Neural progenitor cell (in vitro differentiated cells): ENCODE measurements at regions not wholly inside any gene's neighbourhood (a gene's known extent, or its start where the extent isn't known, plus 50 kb on each side); places are given as distances from the start of the nearest gene placed in this dataset.

Experiments
- CTCF ChIP-seq: fragments of 200-600 bp; sonication (generic); IDR thresholded peaks from 2 replicates; pipeline ENCODE4 v1.5.1; 2017; ENCODE audit warnings: antibody characterized with exemption, mild to moderate bottlenecking
- EZH2 ChIP-seq: fragments of 200-600 bp; sonication (generic); IDR thresholded peaks from 2 replicates; pipeline ENCODE4 v1.6.1; 2017; ENCODE audit warnings: antibody characterized with exemption, mild to moderate bottlenecking, moderate library complexity

GRCh38 chr10:36349445-36350078 is 707.5 kb upstream of the FZD8 start:
- TF ChIP-seq EZH2 (no peak), CTCF (no peak)
